ENCODE measurements at regions not wholly inside any gene's neighbourhood (a gene's known extent, or its start where the extent isn't known, plus 50 kb on each side); places are given as distances from the start of the nearest gene placed in this dataset.
A peak's percentile ranks its signal among the peaks of the same experiment; 100 is the strongest.

DNA sequence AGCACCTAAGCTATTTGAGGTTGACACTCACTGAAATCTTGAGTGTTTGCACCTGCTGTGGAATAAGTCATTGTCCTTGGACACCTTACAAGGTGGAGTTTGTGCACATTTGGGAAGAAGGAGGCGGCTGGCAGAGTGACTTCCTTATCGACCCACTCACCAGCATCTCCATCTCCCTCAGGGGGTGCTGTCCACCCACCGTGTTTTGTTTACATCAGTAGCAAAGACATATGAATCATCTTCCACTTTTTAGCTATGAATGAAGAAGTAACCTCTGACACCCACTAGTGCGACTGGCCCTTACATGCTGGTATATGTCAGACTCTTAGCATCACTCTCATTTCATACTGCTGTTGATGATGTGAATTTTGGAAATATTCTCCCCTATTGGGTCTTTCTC lies 119.5 kb upstream of the SGK1 start:
- peak overlapping the region; percentile 41 for H3K4me2 ChIP-seq (ENCODE audit: extremely low read depth, insufficient read depth, low read length)
- H2AFZ ChIP-seq (ENCODE audit: low read length) = no peak overlapping the region
- no peak overlapping the region for H3K9ac ChIP-seq (ENCODE audit: insufficient read depth, low read length)

DNA sequence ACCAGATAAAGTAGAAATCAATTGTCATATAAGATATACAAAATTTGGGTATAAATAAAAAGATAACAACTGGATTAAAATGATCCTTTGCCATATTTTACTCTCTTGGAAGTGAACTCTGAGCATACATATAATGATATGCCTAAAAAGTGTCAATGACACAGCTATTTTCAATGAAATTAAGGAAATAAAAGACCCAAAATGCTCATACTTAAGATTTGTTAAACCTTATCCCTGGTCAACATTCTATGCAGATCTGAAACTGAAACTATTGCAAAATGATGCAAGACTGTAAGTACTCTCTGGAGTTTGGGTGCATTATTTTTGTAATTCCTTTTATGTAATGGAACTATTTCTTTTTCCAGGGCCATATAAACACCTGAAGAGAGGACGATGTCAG lies 119.0 kb upstream of the SGK1 start:
- no peaks in the 10 kb centered on the region for H3K27me3 ChIP-seq (ENCODE audit: control insufficient read depth, insufficient read depth, low read length)
- H3K79me2 ChIP-seq (ENCODE audit: control insufficient read depth, insufficient read depth, low read length) = no peaks in the 10 kb centered on the region
- DNase-seq (ENCODE audit: low read depth in 2 of 2) = peak in 1 of 2 donors; percentile 77
- H3K36me3 ChIP-seq (ENCODE audit: control insufficient read depth, insufficient read depth, low read length) = no peaks in the 10 kb centered on the region
- H3K9me3 ChIP-seq (ENCODE audit: control insufficient read depth, insufficient read depth, low read depth, low read length) = no peaks in the 10 kb centered on the region
- TF ChIP-seq, protein P1, sequence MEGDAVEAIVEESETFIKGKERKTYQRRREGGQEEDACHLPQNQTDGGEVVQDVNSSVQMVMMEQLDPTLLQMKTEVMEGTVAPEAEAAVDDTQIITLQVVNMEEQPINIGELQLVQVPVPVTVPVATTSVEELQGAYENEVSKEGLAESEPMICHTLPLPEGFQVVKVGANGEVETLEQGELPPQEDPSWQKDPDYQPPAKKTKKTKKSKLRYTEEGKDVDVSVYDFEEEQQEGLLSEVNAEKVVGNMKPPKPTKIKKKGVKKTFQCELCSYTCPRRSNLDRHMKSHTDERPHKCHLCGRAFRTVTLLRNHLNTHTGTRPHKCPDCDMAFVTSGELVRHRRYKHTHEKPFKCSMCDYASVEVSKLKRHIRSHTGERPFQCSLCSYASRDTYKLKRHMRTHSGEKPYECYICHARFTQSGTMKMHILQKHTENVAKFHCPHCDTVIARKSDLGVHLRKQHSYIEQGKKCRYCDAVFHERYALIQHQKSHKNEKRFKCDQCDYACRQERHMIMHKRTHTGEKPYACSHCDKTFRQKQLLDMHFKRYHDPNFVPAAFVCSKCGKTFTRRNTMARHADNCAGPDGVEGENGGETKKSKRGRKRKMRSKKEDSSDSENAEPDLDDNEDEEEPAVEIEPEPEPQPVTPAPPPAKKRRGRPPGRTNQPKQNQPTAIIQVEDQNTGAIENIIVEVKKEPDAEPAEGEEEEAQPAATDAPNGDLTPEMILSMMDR (conservative IDR thresholded peaks at IDR 0.05 in 1 of 2, IDR thresholded peaks at IDR 0.05 in 1 of 2; ENCODE audit: low read depth in 1 of 2, low read length in 2 of 2) = no peak
- no peak for TF ChIP-seq EZH2 (IDR thresholded peaks at IDR 0.05; ENCODE audit: low read length, missing control alignments)
- H3K4me2 ChIP-seq (ENCODE audit: extremely low read depth, insufficient read depth, low read length) = peak overlapping the region; percentile 41
- H3K27ac ChIP-seq (ENCODE audit: insufficient read depth, low read length) = peak overlapping the region; percentile 94
- no peak overlapping the region for H3K4me3 ChIP-seq (replicated peaks in 1 of 4; ENCODE audit: control extremely low read depth in 1 of 4, insufficient read depth in 1 of 4, low read depth in 3 of 4, low read length in 4 of 4)
- H3K9ac ChIP-seq (ENCODE audit: insufficient read depth, low read length) = no peak overlapping the region
- no peak overlapping the region for H2AFZ ChIP-seq (ENCODE audit: low read length)
- H3K4me1 ChIP-seq (ENCODE audit: control insufficient read depth, extremely low read depth, insufficient read depth, low read length) = peaks cover 8% of the 10 kb centered on the region
- H4K20me1 ChIP-seq (ENCODE audit: control insufficient read depth, extremely low read depth, insufficient read depth, low read length) = no peaks in the 10 kb centered on the region

More for the DNA sequence above, 119.5 kb upstream of the SGK1 start:
- no peaks in the 10 kb centered on the region for H3K27me3 ChIP-seq (ENCODE audit: control insufficient read depth, insufficient read depth, low read length)
- peak overlapping the region; percentile 94 for H3K27ac ChIP-seq (ENCODE audit: insufficient read depth, low read length)
- no peaks in the 10 kb centered on the region for H3K79me2 ChIP-seq (ENCODE audit: control insufficient read depth, insufficient read depth, low read length)
- H3K9me3 ChIP-seq (ENCODE audit: control insufficient read depth, insufficient read depth, low read depth, low read length) = no peaks in the 10 kb centered on the region
- peak; percentile 53 to 61 for DNase-seq (ENCODE audit: low read depth in 2 of 2)
- H3K36me3 ChIP-seq (ENCODE audit: control insufficient read depth, insufficient read depth, low read length) = no peaks in the 10 kb centered on the region
- TF ChIP-seq, protein P1 (conservative IDR thresholded peaks at IDR 0.05 in 1 of 2, IDR thresholded peaks at IDR 0.05 in 1 of 2; ENCODE audit: low read depth in 1 of 2, low read length in 2 of 2) = no peak
- TF ChIP-seq EZH2 (IDR thresholded peaks at IDR 0.05; ENCODE audit: low read length, missing control alignments) = no peak
- no peak overlapping the region for H3K4me3 ChIP-seq (replicated peaks in 1 of 4; ENCODE audit: control extremely low read depth in 1 of 4, insufficient read depth in 1 of 4, low read depth in 3 of 4, low read length in 4 of 4)
- H3K4me1 ChIP-seq (ENCODE audit: control insufficient read depth, extremely low read depth, insufficient read depth, low read length) = peaks cover 8% of the 10 kb centered on the region
- H4K20me1 ChIP-seq (ENCODE audit: control insufficient read depth, extremely low read depth, insufficient read depth, low read length) = no peaks in the 10 kb centered on the region

DNA sequence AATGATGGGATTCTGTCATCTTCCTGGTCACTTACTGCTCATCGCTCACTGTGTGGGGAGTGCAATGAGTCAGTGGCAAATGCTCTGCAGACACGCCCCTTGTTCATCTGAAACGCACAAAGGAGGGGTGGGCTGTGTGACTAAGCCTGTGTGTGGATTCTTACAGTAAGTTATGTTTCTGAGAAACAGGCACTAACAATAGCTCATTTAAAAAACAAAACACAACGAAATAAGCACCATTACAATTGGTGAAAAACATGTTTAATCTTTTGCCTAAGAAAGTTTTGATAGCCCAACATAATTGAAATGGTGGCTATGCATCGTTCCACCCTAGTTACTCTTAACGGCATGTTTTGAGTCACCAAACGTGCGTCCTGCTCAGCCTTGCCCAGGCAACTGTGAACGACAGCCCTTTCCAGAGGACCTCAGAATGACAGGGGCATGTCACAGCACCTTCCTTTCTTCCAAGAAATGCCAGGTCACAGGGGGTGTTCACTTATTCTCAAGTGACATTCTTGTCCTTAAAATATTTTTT lies 118.4 kb upstream of the SGK1 start:
- Histone ChIP-seq H3K9me3 (ENCODE audit: control insufficient read depth, insufficient read depth, low read depth, low read length) (no peaks in the 10 kb centered on the region), H3K9ac (ENCODE audit: insufficient read depth, low read length) (peak overlapping the region; percentile 43), H3K4me2 (ENCODE audit: extremely low read depth, insufficient read depth, low read length) (peak overlapping the region; percentile 64), H3K4me3 (replicated peaks in 1 of 4; ENCODE audit: control extremely low read depth in 1 of 4, insufficient read depth in 1 of 4, low read depth in 3 of 4, low read length in 4 of 4) (peak overlapping the region in 1 of 4 experiments; percentile 19), H4K20me1 (ENCODE audit: control insufficient read depth, extremely low read depth, insufficient read depth, low read length) (no peaks in the 10 kb centered on the region), H3K27ac (ENCODE audit: insufficient read depth, low read length) (peak overlapping the region; percentile 94), H3K4me1 (ENCODE audit: control insufficient read depth, extremely low read depth, insufficient read depth, low read length) (peaks cover 8% of the 10 kb centered on the region), H3K36me3 (ENCODE audit: control insufficient read depth, insufficient read depth, low read length) (no peaks in the 10 kb centered on the region), H3K27me3 (ENCODE audit: control insufficient read depth, insufficient read depth, low read length) (no peaks in the 10 kb centered on the region), H2AFZ (ENCODE audit: low read length) (peak overlapping the region; percentile 9), H3K79me2 (ENCODE audit: control insufficient read depth, insufficient read depth, low read length) (no peaks in the 10 kb centered on the region)
- peak; percentile 97 to 98 for DNase-seq (ENCODE audit: low read depth in 2 of 2)
- TF ChIP-seq, protein P1 (conservative IDR thresholded peaks at IDR 0.05 in 1 of 2, IDR thresholded peaks at IDR 0.05 in 1 of 2; ENCODE audit: low read depth in 1 of 2, low read length in 2 of 2) = no peak
